ENCODE measurements at regions not wholly inside any gene's neighbourhood (a gene's known extent, or its start where the extent isn't known, plus 50 kb on each side); places are given as distances from the start of the nearest gene placed in this dataset.

DNA sequence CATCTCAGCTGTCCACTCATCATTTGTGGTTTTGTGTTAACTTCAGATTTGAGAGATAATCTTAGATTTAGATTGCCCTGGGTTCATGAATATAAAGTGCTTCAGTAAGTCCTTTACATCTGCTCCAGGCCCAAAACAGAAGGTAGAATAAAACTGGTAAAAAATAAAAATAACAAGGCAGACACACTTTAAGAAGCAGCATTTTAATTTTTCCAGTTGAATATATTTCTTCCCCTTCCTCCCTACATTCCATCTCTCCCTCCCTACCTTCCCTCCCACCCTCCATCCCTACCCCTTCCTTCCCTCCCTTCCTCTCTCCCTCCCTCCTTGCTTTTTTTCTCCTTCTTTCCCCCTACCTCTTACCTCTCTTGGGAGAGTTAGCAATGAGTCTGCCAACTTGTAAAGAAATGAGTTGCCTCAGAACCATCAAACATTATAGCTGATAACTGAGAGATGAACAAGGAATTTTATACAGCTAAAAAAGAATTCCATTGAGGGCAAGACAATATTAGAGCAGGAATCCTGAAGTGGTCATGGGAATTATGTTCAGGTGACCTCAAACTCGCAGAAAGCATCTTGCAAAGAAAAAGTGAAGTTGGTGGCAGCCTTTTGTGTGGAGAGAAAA is 145.0 kb upstream of the SOX4 start:
- in situ Hi-C loops (cut with MboI; ENCODE audit: low pct_unique_long_range_greater_than_20kb in 2 of 9, low sequenced_read_pairs in 9 of 9, unreplicated experiment in 9 of 9): no loop called here
- H3K4me1 ChIP-seq (replicated peaks in 1 of 2): peaks cover 0 to 3% of the 10 kb centered on the region in 2 donors
- WGBS, 10 experiments: 17 to 100% (median 80%) methylated on average over 1 of the region's 1 CpG; no CpG with 5 or more reads in 5 of the 10 experiments
- no peak for ATAC-seq (replicated peaks in 6 of 8)
- H3K27ac ChIP-seq: no peak overlapping the region
- H3K4me3 ChIP-seq: no peak overlapping the region

DNA sequence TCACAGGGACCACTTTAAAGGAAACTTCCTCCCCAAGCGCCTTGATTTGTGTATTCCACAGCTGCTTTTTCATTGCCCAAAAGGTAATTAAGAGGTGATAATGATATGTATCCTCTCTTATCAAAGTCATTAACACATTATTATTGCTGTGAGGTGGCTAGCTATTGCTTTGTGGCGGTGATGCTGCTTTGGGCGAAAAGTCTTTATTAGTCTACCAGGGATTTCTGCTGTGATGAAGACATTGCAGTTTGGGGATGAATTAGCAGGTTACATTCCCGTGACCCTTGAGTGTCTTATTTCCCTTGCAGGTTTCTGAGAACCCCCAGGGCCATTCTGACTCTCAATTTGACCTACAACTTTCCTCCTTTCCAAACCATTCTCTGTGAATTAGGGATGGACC is 143.4 kb upstream of the SOX4 start:
- no peak for ATAC-seq (replicated peaks in 6 of 8)
- H3K4me1 ChIP-seq (replicated peaks in 1 of 2): peaks cover 0 to 6% of the 10 kb centered on the region in 2 donors
- 57 to 100% (median 86%) methylated on average over 1 to 4 of the region's 4 CpGs; no CpG with 5 or more reads in 2 of the 10 experiments for WGBS, 10 experiments
- no peak overlapping the region for H3K4me3 ChIP-seq
- no peak overlapping the region for H3K27ac ChIP-seq
- in situ Hi-C loops (cut with MboI; ENCODE audit: low pct_unique_long_range_greater_than_20kb in 2 of 9, low sequenced_read_pairs in 9 of 9, unreplicated experiment in 9 of 9): no loop called here

DNA sequence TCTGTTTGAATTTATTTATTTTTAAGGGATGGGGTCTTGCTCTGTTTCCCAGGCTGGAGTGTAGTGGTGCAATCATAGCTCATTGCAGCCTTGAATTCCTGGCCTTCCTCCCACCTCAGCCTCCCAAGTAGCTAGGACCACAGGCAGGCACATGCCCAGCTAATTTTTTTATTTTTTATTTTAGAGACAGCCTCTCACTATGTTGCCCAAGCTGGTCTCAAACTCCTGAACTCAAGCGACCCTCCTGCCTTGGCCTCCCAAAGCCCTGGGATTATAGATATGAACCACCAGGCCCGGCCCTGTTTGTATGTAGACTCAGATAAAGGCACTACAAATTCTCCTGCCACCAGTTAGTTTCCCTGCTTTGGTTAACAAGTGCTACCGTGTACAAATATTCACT is 142.9 kb upstream of the SOX4 start:
- H3K4me3 ChIP-seq: no peak overlapping the region
- H3K27ac ChIP-seq: no peak overlapping the region
- 44 to 100% (median 88%) methylated on average over 1 to 3 of the region's 3 CpGs; no CpG with 5 or more reads in 1 of the 10 experiments for WGBS, 10 experiments
- in situ Hi-C loops (cut with MboI; ENCODE audit: low pct_unique_long_range_greater_than_20kb in 2 of 9, low sequenced_read_pairs in 9 of 9, unreplicated experiment in 9 of 9): no loop called here
- H3K4me1 ChIP-seq (replicated peaks in 1 of 2): peaks cover 0 to 6% of the 10 kb centered on the region in 2 donors
- no peak for ATAC-seq (replicated peaks in 6 of 8)

DNA sequence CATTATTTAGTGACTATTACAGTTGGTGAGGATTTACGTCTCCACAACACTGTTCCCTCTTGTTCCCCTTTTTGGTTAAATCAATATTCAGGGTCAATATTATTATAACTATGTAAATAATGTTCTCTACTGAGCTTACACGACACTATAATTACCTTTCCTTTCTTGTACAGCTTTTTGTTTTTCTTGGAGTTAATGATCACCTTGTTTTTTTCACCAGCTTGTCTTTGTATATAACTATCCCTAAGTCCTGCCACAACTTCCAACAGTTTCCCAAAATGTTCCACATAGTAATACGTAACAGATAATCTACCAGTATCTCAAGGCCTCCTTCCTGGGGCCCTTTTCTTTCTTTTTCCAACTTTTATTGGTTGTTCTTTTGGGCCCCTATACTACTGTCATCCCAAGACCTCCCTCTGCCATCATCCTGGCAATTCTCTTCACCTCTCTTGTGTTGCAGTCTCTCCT is 142.0 kb upstream of the SOX4 start:
- Histone ChIP-seq H3K27ac (no peak overlapping the region), H3K4me3 (no peak overlapping the region), H3K4me1 (replicated peaks in 1 of 2) (peaks cover 0 to 6% of the 10 kb centered on the region in 2 donors)
- ATAC-seq (replicated peaks in 6 of 8): no peak
- WGBS, 10 experiments: 51 to 100% (median 86%) methylated on average over 1 to 3 of the region's 3 CpGs
- in situ Hi-C loops (cut with MboI; ENCODE audit: low pct_unique_long_range_greater_than_20kb in 2 of 9, low sequenced_read_pairs in 9 of 9, unreplicated experiment in 9 of 9): no loop called here

DNA sequence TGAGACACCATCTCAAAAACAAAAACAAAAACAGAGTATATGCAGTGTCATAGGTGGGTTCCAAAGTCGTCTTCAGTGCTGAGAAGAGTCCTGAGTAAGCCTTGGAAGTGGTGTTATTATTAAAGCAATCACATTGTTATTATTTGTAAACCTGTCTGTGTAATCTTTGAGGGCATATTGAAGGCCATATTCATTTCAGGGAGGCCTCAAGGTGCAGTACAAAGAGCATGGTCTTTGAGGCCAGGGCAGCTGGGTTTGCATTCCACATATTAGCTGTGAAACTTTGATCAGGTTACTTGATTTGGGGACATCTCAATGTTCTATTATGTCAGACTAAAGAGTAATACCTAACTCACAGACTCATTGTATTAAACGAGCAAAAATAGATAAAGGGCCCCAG is 139.3 kb upstream of the SOX4 start:
- Histone ChIP-seq H3K27ac (no peak overlapping the region), H3K4me3 (no peak overlapping the region), H3K4me1 (replicated peaks in 1 of 2) (peaks cover 3 to 6% of the 10 kb centered on the region in 2 donors)
- ATAC-seq (replicated peaks in 6 of 8): no peak
- in situ Hi-C loops (cut with MboI; ENCODE audit: low pct_unique_long_range_greater_than_20kb in 2 of 9, low sequenced_read_pairs in 9 of 9, unreplicated experiment in 9 of 9): no loop called here
- 17 to 90% (median 64%) methylated on average over 1 to 2 of the region's 2 CpGs; no CpG with 5 or more reads in 1 of the 10 experiments for WGBS, 10 experiments

DNA sequence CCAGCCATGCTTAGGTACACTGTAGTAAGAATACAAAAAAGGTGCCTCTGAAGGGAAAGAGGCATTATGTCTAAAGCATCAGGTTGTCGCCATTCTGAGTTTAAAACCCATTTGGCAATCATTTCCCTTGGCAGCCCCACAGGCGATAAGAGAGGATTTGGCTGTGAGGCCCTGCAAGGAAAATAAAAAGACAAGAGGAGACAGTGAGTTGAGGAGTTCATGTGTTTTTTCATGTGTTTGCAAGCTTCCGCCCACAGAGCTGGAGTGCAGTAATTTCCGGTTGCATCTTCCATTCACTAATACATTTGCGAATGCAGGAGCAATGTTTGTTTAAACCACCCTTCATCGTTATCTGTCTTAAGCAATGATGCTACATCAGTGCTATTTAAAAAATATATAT is 138.5 kb upstream of the SOX4 start:
- H3K4me1 ChIP-seq (replicated peaks in 1 of 2): peaks cover 3 to 5% of the 10 kb centered on the region in 2 donors
- in situ Hi-C loops (cut with MboI; ENCODE audit: low pct_unique_long_range_greater_than_20kb in 2 of 9, low sequenced_read_pairs in 9 of 9, unreplicated experiment in 9 of 9): no loop called here
- H3K4me3 ChIP-seq: no peak overlapping the region
- WGBS, 10 experiments: 55 to 100% (median 90%) methylated on average over 1 to 6 of the region's 6 CpGs; no CpG with 5 or more reads in 1 of the 10 experiments
- H3K27ac ChIP-seq: no peak overlapping the region
- peak in 1 of 8 experiments; percentile 41 for ATAC-seq (replicated peaks in 6 of 8)

DNA sequence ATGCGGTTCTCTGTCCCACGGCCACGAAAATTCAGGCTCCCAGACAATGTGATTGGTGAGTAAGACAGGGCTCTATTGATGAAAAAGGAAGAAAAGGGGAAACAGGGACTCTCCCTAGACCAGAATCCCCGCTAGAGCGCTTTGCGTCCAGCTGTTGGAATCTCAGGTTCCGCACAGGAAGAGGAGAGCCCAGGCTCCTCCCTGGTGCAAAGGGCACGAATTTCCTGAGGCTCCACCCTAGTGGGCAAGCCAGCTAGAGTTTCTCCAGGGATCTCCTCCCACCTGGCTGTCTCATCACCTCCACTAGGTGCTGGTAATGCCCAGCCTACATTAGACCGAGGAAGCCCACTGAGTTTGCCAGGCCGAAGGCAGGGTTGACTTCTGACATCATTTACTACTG is 135.9 kb upstream of the SOX4 start:
- no peak overlapping the region for H3K4me3 ChIP-seq
- WGBS, 10 experiments: 63 to 100% (median 92%) methylated on average over 2 to 7 of the region's 10 CpGs; no CpG with 5 or more reads in 2 of the 10 experiments
- no peak for ATAC-seq (replicated peaks in 6 of 8)
- no peak overlapping the region for H3K27ac ChIP-seq
- peaks cover 3 to 14% of the 10 kb centered on the region in 2 donors for H3K4me1 ChIP-seq (replicated peaks in 1 of 2)
- in situ Hi-C loops (cut with MboI; ENCODE audit: low pct_unique_long_range_greater_than_20kb in 2 of 9, low sequenced_read_pairs in 9 of 9, unreplicated experiment in 9 of 9): no loop called here

DNA sequence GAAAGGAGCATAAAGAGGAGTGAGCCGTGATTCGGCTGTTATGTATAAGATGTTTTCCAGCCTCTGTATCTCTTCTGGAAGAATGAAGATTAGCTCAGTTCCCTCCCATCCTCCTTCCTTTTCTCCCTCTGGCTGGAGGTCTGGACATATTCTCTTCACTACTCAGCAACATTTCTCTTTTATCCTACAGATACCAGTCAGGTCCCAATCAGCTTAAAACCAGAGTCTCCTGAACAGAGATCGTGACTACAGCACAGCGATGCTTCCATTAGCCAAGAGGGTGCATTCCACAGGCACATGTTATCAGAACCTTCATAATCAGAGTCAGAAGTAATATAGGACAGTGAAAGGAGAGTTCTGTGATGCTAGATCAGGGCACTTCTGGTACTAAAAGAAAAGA is 133.9 kb upstream of the SOX4 start:
- no peak overlapping the region for H3K4me3 ChIP-seq
- H3K27ac ChIP-seq: no peak overlapping the region
- peaks cover 3 to 14% of the 10 kb centered on the region in 2 donors for H3K4me1 ChIP-seq (replicated peaks in 1 of 2)
- 8 to 100% (median 85%) methylated on average over 2 to 4 of the region's 4 CpGs for WGBS, 10 experiments
- in situ Hi-C loops (cut with MboI; ENCODE audit: low pct_unique_long_range_greater_than_20kb in 2 of 9, low sequenced_read_pairs in 9 of 9, unreplicated experiment in 9 of 9): no loop called here
- ATAC-seq (replicated peaks in 6 of 8): no peak

DNA sequence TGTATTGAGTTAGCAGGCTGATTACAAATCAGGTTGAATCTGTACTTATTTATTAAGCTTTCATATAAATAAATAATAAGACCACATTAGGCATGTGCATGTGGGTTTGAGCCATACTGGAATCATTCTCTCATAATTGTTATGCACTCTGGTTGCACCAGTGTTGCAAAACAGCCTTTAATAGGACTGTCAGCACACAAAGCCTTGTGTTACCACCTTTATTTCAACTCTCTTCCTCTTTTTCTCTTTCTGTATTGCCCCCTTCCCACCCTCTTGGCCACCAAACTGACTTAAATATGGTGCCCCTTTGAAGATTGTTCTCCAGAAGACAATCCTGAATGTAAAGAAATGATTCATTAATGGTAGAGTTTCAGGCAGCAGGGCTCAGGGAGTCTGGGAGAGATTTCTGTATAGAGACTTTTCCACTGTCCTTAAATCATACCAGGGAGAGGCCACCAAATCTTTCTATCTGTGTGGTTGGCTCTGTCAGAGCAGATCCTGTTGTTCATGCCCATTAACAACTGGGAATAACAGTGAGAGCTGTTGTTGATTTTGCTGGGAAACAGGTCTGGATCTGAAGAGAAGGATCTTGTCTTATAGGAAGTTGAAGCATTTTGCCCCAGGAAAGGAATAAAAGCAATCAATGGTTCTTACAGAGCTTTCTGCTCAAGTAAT is 131.6 kb upstream of the SOX4 start:
- Histone ChIP-seq H3K27ac (no peak overlapping the region), H3K4me3 (no peak overlapping the region), H3K4me1 (replicated peaks in 1 of 2) (peaks cover 0 to 14% of the 10 kb centered on the region in 2 donors)
- peak in 1 of 8 experiments; percentile 24 for ATAC-seq (replicated peaks in 6 of 8)
- in situ Hi-C loops (cut with MboI; ENCODE audit: low pct_unique_long_range_greater_than_20kb in 2 of 9, low sequenced_read_pairs in 9 of 9, unreplicated experiment in 9 of 9): no loop called here

DNA sequence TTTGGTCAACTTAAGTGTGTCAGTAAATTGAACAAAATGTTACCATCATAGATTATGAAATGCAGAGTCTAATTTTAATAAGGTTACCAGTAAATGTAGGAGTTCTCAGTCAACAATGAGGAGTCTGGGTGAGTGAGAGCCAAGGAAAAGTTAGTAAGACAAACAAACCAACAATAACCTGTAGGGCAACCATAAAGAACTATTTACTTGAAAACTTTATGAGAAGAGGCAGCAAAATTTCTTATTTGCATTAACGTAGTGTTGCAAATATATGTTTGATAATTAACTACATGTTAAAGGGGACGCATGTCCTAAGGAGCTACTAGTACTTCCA is 131.1 kb upstream of the SOX4 start:
- Histone ChIP-seq H3K27ac (no peak overlapping the region), H3K4me3 (no peak overlapping the region), H3K4me1 (replicated peaks in 1 of 2) (peaks cover 0 to 14% of the 10 kb centered on the region in 2 donors)
- in situ Hi-C loops (cut with MboI; ENCODE audit: low pct_unique_long_range_greater_than_20kb in 2 of 9, low sequenced_read_pairs in 9 of 9, unreplicated experiment in 9 of 9): no loop called here
- no peak for ATAC-seq (replicated peaks in 6 of 8)
- WGBS, 10 experiments: 70 to 100% (median 86%) methylated on average over 2 of the region's 2 CpGs; no CpG with 5 or more reads in 4 of the 10 experiments

DNA sequence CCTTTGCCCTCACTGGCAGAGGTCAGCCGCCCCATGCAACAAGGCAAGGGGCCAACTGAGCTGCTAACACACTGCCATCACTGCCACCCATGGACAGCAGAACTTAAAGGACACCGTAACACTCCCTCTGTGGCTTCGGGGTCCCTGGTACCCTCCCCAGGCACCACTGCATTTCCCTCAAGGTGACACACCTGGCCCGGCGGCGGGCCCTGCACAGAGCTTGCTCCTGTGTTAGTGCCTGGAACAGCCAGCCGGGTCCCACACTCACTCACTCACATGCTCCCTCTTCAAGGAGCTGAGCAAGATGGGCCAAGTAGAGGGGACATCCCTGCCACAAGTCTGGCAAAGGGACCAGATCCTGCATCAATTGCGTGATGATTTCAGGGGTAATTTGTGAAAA is 126.5 kb upstream of the SOX4 start:
- peaks cover 12 to 13% of the 10 kb centered on the region in 2 donors for H3K4me1 ChIP-seq (replicated peaks in 1 of 2)
- no peak overlapping the region for H3K4me3 ChIP-seq
- in situ Hi-C loops (cut with MboI; ENCODE audit: low pct_unique_long_range_greater_than_20kb in 2 of 9, low sequenced_read_pairs in 9 of 9, unreplicated experiment in 9 of 9): no loop called here
- H3K27ac ChIP-seq: no peak overlapping the region
- no peak for ATAC-seq (replicated peaks in 6 of 8)
- 84 to 100% (median 98%) methylated on average over 1 to 7 of the region's 8 CpGs; no CpG with 5 or more reads in 2 of the 10 experiments for whole genome bisulfite sequencing, 10 experiments

DNA sequence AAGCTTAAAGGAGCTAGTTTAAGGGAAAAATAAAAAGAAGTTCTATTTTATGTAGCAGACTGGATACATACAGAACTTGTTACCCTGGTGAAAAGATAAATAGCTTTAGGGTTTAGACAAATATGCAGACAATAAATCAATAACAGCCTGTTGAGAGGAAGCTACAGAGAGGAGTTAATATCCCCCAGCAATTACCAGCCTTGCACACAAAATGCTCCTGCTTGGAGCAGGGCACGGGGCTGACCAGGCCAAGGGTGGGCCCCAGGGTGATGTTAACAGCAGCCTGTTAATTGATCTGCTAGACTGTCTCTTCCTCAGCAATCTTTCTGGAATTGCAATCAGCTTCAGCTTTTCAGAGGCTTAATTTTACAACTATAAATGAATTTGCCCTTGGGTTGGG is 125.1 kb upstream of the SOX4 start:
- Histone ChIP-seq H3K4me3 (no peak overlapping the region), H3K4me1 (replicated peaks in 1 of 2) (peaks cover 12% of the 10 kb centered on the region in 2 donors), H3K27ac (no peak overlapping the region)
- ATAC-seq (replicated peaks in 6 of 8): peak in 5 of 8 experiments; percentile 30 to 71 (median 50)
- 0 to 33% (median 15%) methylated on average over 1 of the region's 1 CpG; no CpG with 5 or more reads in 6 of the 10 experiments for WGBS, 10 experiments
- in situ Hi-C loops (cut with MboI; ENCODE audit: low pct_unique_long_range_greater_than_20kb in 2 of 9, low sequenced_read_pairs in 9 of 9, unreplicated experiment in 9 of 9): no loop called here

DNA sequence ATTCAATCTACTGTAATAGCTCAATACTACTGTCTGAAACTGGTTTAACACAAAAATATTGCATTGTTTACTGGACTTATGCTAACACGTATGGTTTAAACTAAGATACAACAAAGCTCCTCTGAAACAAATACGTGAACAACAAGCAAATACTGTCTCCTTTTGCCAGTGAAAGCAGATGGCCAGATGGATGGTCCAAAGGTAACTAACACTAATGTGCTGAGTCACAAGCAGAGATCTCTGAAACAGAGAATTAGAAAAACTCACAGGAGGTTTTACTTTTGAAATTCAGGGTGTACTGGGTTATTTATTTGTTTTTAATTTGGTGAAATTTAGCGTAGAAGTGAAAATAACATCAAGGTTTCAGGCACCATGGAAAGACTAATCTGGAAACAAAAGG is 124.3 kb upstream of the SOX4 start:
- Histone ChIP-seq H3K4me3 (no peak overlapping the region), H3K4me1 (replicated peaks in 1 of 2) (peaks cover 12% of the 10 kb centered on the region in 2 donors), H3K27ac (no peak overlapping the region)
- 12 to 97% (median 85%) methylated on average over 2 to 3 of the region's 3 CpGs for WGBS, 10 experiments
- ATAC-seq (replicated peaks in 6 of 8): no peak
- in situ Hi-C loops (cut with MboI; ENCODE audit: low pct_unique_long_range_greater_than_20kb in 2 of 9, low sequenced_read_pairs in 9 of 9, unreplicated experiment in 9 of 9): no loop called here

DNA sequence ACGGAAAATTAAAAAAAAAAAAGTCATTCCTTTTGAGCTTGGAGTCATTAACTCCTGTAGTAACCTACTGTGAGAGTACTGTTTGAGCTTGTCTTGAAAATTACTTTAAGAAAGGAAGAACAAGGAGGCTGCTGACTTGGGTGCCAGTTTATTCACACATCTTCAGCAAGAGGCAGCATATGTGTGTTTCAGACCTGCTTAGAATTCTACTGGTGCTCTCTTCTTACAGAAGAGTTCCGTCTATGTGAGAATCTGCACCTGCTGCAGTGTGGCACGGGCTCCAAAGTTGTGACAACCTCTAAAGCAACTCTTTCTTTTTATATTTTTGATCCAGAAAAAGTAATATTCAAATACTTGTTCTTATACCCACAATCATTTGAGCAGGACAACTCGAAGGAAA is 117.4 kb upstream of the SOX4 start:
- no peak overlapping the region for H3K4me3 ChIP-seq
- in situ Hi-C loops (cut with MboI; ENCODE audit: low pct_unique_long_range_greater_than_20kb in 2 of 9, low sequenced_read_pairs in 9 of 9, unreplicated experiment in 9 of 9): no loop called here
- WGBS, 10 experiments: 0 to 73% (median 35%) methylated on average over 1 to 4 of the region's 4 CpGs; no CpG with 5 or more reads in 1 of the 10 experiments
- no peak for ATAC-seq (replicated peaks in 6 of 8)
- H3K4me1 ChIP-seq (replicated peaks in 1 of 2): no peaks in the 10 kb centered on the region
- no peak overlapping the region for H3K27ac ChIP-seq
